ENCODE measurements at regions not wholly inside any gene's neighbourhood (a gene's known extent, or its start where the extent isn't known, plus 50 kb on each side); places are given as distances from the start of the nearest gene placed in this dataset.

DNA sequence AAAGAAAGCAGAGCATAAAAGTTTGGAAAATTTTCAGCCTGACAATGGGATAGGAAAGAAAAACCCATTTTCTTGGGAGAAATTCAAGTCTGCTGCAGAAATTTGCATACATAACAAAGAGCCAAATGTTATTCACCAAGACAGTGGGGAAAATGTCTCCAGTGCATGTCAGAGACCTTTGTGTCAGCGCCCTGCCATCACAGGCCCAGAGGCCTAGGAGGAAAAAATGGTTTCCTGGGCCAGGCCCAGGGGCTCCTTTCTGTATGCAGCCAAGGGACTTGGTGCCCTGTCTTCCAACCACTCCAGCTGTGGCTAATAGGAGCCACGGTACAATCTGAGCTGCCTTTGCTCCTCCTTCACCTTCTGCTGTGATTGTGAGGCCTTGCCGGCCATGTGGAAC, 189.1 kb upstream of the PITRM1 start:
- intact Hi-C loops (cut with micrococcal nuclease; ENCODE audit: unreplicated experiment), result no loop called here
- CTCF ChIA-PET, result no interaction called here
- no peaks in the 10 kb centered on the region for H3K36me3 ChIP-seq (ENCODE audit: insufficient read depth, low read length, poor library complexity, severe bottlenecking)
- no peaks in the 10 kb centered on the region for H3K27me3 ChIP-seq (replicated peaks; ENCODE audit: insufficient read depth, low read depth, low read length, poor library complexity)
- peaks cover 8% of the 10 kb centered on the region for H3K9me3 ChIP-seq (ENCODE audit: low read depth, low read length, poor library complexity, severe bottlenecking)
- no peak for DNase-seq (ENCODE audit: low spot score)
- no peak overlapping the region for H3K4me3 ChIP-seq (ENCODE audit: low read depth, low read length, poor library complexity, severe bottlenecking)
- no peak overlapping the region for H3K27ac ChIP-seq (ENCODE audit: low read depth, low read length, poor library complexity, severe bottlenecking)
- POLR2A ChIA-PET (ENCODE audit: low non-redundant PET), result no interaction called here
- BruUV-seq (replicated peaks), result no TSS peak
- no peaks in the 10 kb centered on the region for H3K4me1 ChIP-seq (ENCODE audit: insufficient read depth, low read length, poor library complexity, severe bottlenecking)
- TF ChIP-seq EZH2 (IDR thresholded peaks at IDR 0.05; ENCODE audit: borderline replicate concordance, low read depth, low read length, poor library complexity, severe bottlenecking), result no peak
- TF ChIP-seq, protein P1, sequence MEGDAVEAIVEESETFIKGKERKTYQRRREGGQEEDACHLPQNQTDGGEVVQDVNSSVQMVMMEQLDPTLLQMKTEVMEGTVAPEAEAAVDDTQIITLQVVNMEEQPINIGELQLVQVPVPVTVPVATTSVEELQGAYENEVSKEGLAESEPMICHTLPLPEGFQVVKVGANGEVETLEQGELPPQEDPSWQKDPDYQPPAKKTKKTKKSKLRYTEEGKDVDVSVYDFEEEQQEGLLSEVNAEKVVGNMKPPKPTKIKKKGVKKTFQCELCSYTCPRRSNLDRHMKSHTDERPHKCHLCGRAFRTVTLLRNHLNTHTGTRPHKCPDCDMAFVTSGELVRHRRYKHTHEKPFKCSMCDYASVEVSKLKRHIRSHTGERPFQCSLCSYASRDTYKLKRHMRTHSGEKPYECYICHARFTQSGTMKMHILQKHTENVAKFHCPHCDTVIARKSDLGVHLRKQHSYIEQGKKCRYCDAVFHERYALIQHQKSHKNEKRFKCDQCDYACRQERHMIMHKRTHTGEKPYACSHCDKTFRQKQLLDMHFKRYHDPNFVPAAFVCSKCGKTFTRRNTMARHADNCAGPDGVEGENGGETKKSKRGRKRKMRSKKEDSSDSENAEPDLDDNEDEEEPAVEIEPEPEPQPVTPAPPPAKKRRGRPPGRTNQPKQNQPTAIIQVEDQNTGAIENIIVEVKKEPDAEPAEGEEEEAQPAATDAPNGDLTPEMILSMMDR (conservative IDR thresholded peaks at IDR 0.05; ENCODE audit: low read depth, low read length), result no peak

DNA sequence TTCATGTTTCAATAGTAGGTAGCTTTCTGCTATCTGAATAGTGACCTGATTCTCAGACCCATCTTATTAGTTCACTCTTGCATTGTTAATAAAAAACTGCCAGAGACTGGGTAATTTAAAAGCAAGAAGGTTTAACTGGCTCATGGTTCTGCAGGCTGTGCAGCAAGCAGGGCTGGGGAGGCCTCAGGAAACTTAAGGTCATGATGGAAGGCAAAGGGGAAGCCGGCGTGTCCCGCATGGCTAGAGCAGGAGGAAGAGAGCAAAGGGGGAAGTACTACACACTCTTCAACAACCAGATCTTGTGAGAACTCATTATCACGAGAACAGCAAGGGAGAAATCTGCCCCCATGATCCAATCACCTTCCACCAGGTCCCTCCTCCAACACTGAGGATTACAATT, 185.2 kb upstream of the PITRM1 start:
- no peak for DNase-seq (ENCODE audit: low spot score)

DNA sequence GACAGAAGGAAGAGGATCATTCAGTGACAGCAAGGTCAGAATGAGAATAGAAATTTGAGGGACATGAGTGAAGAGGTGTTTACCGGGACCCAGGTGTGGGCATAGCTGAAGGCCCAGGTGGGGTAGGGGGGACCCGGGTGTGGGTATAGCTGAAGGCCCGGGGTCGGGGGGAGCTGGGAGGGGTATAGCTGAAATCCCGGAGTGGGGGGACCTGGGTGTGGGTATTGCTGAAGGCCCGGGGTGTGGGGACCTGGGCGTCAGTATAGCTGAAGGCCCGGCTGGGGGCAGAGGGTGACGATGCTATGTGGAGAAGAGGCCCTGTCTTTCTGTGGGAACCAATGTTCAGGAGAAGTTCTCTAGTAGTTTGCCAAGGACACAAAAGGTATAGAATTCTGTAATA, 183.0 kb upstream of the PITRM1 start:
- Histone ChIP-seq H3K4me3 (ENCODE audit: low read depth, low read length, poor library complexity, severe bottlenecking) (no peak overlapping the region), H3K27ac (ENCODE audit: low read depth, low read length, poor library complexity, severe bottlenecking) (no peak overlapping the region), H3K9me3 (ENCODE audit: low read depth, low read length, poor library complexity, severe bottlenecking) (no peaks in the 10 kb centered on the region), H3K36me3 (ENCODE audit: insufficient read depth, low read length, poor library complexity, severe bottlenecking) (no peaks in the 10 kb centered on the region), H3K4me1 (ENCODE audit: insufficient read depth, low read length, poor library complexity, severe bottlenecking) (peaks cover 11% of the 10 kb centered on the region), H3K27me3 (replicated peaks; ENCODE audit: insufficient read depth, low read depth, low read length, poor library complexity) (no peaks in the 10 kb centered on the region)
- intact Hi-C loops (cut with micrococcal nuclease; ENCODE audit: unreplicated experiment), result no loop called here
- no peak for DNase-seq (ENCODE audit: low spot score)
- ChIA-PET POLR2A (ENCODE audit: low non-redundant PET) (no interaction called here), CTCF (no interaction called here)
- no TSS peak for BruUV-seq (replicated peaks)
- TF ChIP-seq EZH2 (IDR thresholded peaks at IDR 0.05; ENCODE audit: borderline replicate concordance, low read depth, low read length, poor library complexity, severe bottlenecking), result no peak
- TF ChIP-seq, protein P1 (conservative IDR thresholded peaks at IDR 0.05; ENCODE audit: low read depth, low read length), result no peak

More for the DNA sequence above, 185.2 kb upstream of the PITRM1 start:
- H3K27me3 ChIP-seq (replicated peaks; ENCODE audit: insufficient read depth, low read depth, low read length, poor library complexity), result no peaks in the 10 kb centered on the region
- TF ChIP-seq, protein P1 (conservative IDR thresholded peaks at IDR 0.05; ENCODE audit: low read depth, low read length), result no peak
- TF ChIP-seq EZH2 (IDR thresholded peaks at IDR 0.05; ENCODE audit: borderline replicate concordance, low read depth, low read length, poor library complexity, severe bottlenecking), result no peak
- no peak overlapping the region for H3K4me3 ChIP-seq (ENCODE audit: low read depth, low read length, poor library complexity, severe bottlenecking)
- intact Hi-C loops (cut with micrococcal nuclease; ENCODE audit: unreplicated experiment), result no loop called here
- ChIA-PET POLR2A (ENCODE audit: low non-redundant PET) (no interaction called here), CTCF (no interaction called here)
- no peaks in the 10 kb centered on the region for H3K36me3 ChIP-seq (ENCODE audit: insufficient read depth, low read length, poor library complexity, severe bottlenecking)
- H3K27ac ChIP-seq (ENCODE audit: low read depth, low read length, poor library complexity, severe bottlenecking), result no peak overlapping the region
- BruUV-seq (replicated peaks), result no TSS peak
- H3K4me1 ChIP-seq (ENCODE audit: insufficient read depth, low read length, poor library complexity, severe bottlenecking), result no peaks in the 10 kb centered on the region
- peaks cover 8% of the 10 kb centered on the region for H3K9me3 ChIP-seq (ENCODE audit: low read depth, low read length, poor library complexity, severe bottlenecking)

All from A673 (cell line).